Adipocyte (in vitro differentiated cells): ENCODE measurements at regions not wholly inside any gene's neighbourhood (a gene's known extent, or its start where the extent isn't known, plus 50 kb on each side); places are given as distances from the start of the nearest gene placed in this dataset.
"Not testable (repeated sequence)": the region's sequence is repeated elsewhere in the genome, so short reads cannot be mapped to it uniquely, and the experiment has no call there.

Experiments used
- DNase-seq: peaks from one replicate; pipeline ENCODE4 v3.0.0-alpha.2; 2015; ENCODE audit warnings: low read depth
- H3K27me3 ChIP-seq: replicated peaks from 2 replicates; pipeline ENCODE4 v1.7.0; 2013; ENCODE audit warnings: mild to moderate bottlenecking, low read length, moderate library complexity; ENCODE audit not compliant: control insufficient read depth, insufficient read depth
- H3K36me3 ChIP-seq: 2 replicates; pipeline ENCODE4 v1.7.0; 2013; ENCODE audit warnings: low read length, mild to moderate bottlenecking, moderate library complexity; ENCODE audit not compliant: control insufficient read depth, insufficient read depth, severe bottlenecking
- H3K4me1 ChIP-seq: 2 replicates; pipeline ENCODE4 v1.7.0; 2013; ENCODE audit warnings: mild to moderate bottlenecking, low read length, moderate library complexity; ENCODE audit not compliant: control insufficient read depth, insufficient read depth
- H3K4me3 ChIP-seq: 2 replicates; pipeline ENCODE4 v1.7.0; 2013; ENCODE audit warnings: mild to moderate bottlenecking, low read length, moderate library complexity
- H3K9ac ChIP-seq: 2 replicates; pipeline ENCODE4 v1.7.0; 2013; ENCODE audit warnings: mild to moderate bottlenecking, low read length, moderate library complexity
- H3K9me3 ChIP-seq: 2 replicates; pipeline ENCODE4 v1.7.0; 2013; ENCODE audit warnings: mild to moderate bottlenecking, low read length, moderate library complexity; ENCODE audit not compliant: control insufficient read depth

DNA sequence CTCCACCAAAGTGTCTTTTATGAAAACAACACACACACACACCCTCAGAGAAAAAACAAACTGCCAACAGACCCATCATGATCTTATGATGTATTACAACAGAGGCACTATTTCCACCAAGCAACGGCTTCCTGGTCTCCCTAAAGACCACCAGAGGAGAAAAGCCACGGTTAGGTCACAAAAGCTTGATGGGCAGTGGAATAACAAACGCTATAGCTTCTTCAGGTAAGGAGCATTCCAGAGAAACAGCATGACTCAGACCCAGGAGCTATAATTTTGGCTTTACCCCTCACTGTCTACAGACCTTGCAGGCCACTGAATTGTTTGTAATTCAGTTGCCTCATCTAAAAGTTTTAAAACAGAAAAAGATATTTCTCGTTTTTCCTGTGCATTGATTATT is 105.7 kb upstream of the GPR141 start:
- no peak for DNase-seq
- Histone ChIP-seq H3K9ac (no peak overlapping the region), H3K4me3 (no peak overlapping the region), H3K36me3 (no peaks in the 10 kb centered on the region), H3K27me3 (no peaks in the 10 kb centered on the region), H3K4me1 (no peaks in the 10 kb centered on the region), H3K9me3 (no peaks in the 10 kb centered on the region)

DNA sequence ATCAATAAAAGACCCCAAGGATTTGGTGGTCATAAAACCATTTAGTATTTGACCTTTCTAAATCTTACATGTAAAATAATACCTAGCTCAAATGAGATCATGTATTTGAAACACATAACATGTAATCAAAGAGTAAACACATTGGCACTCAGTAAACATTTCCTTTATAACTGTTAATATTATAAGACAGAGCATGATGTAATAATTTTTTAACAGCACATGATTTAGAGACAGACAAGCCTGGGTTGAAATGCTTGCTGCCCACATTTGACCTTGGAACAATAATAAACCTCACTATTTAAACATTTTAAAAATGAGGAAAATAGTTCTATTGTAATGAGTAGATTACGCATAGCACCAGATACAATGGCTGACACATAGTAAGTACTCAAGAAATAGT is 105.2 kb upstream of the GPR141 start:
- Histone ChIP-seq H3K36me3 (no peaks in the 10 kb centered on the region), H3K9me3 (no peaks in the 10 kb centered on the region), H3K4me3 (no peak overlapping the region), H3K27me3 (no peaks in the 10 kb centered on the region), H3K4me1 (no peaks in the 10 kb centered on the region), H3K9ac (no peak overlapping the region)
- no peak for DNase-seq

DNA sequence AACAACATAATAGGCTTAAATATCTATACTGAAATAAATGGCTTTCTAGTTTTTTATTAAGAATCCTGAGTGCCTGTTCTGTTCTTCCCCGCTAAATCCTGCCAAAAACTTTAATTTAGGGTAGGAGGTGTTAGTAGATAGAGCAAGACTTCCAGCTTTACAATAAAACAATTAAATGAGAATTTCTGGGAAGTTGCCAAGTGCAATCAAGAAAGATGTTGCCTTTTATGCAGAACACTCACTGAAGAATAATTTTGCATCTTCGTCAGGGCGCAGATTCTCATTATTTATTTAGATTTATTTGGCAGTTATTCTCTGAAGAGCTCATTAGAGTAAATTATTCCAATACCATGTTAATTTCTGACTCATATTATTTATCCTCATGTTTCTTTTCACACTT is 103.2 kb upstream of the GPR141 start:
- no peak overlapping the region for H3K4me3 ChIP-seq
- H3K9me3 ChIP-seq: no peaks in the 10 kb centered on the region
- H3K36me3 ChIP-seq: no peaks in the 10 kb centered on the region
- no peak for DNase-seq
- H3K27me3 ChIP-seq: no peaks in the 10 kb centered on the region
- no peaks in the 10 kb centered on the region for H3K4me1 ChIP-seq
- no peak overlapping the region for H3K9ac ChIP-seq

DNA sequence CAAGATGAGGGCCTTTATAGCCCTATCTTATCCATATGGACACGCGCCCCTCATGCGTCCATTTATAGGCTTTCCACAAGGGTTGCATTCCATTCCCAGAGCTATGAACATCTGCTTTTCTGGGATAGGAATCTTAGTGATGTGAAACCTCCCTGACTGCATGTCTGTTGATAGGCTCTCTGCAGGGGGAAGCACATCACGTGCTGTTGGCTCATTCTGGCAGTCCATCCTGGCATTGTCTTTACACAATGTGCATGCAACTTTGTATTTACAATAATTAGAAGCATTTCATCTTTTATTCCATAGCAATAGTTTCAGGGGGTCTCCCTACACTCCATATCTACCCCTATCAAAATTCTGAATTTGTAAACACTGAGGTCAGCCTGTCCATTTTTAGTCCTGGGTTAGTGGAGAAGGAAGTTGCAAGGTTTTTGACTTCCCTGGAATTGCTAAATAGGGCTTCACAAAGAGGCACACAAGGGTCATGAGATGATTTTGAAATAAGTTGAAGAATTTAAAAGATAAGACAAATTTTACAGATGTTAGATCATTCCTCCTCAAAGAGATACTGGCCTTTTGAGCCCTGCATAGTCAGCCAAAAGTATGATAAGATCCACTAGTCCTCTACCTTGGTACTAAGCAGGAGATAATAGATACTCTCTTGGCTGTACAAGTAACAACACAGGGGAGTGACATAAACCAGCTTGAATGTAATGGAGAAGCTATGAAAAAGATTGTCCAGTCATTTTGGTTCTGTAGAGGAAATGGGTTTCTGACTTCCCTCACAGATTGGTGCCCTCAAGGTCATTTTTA is 98.7 kb upstream of the GPR141 start:
- not testable (repeated sequence) for H3K4me1 ChIP-seq, H3K9ac ChIP-seq, H3K4me3 ChIP-seq, DNase-seq, H3K27me3 ChIP-seq, H3K36me3 ChIP-seq, H3K9me3 ChIP-seq

DNA sequence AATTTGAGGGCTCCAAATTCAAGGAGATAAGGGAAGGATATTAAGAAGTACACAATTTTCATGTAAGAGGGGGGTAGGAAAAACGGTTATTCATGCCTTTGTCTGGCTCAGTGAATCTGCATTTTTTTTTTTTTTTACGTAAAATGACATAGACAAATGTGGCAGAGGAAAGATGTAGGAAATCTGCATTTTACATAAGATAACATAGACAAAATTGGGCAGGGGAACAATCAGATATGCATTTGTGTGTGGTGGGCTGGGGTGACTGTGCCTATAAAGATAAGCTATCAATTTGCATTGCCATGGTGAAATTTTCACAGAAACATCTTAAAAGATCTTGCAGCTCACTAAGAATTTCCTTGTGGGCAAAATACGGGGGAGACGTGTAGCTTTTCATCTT is 92.7 kb upstream of the GPR141 start:
- H3K36me3 ChIP-seq: no peaks in the 10 kb centered on the region
- H3K27me3 ChIP-seq: no peaks in the 10 kb centered on the region
- H3K4me3 ChIP-seq: no peak overlapping the region
- no peak for DNase-seq
- no peaks in the 10 kb centered on the region for H3K9me3 ChIP-seq
- H3K9ac ChIP-seq: no peak overlapping the region
- no peaks in the 10 kb centered on the region for H3K4me1 ChIP-seq

DNA sequence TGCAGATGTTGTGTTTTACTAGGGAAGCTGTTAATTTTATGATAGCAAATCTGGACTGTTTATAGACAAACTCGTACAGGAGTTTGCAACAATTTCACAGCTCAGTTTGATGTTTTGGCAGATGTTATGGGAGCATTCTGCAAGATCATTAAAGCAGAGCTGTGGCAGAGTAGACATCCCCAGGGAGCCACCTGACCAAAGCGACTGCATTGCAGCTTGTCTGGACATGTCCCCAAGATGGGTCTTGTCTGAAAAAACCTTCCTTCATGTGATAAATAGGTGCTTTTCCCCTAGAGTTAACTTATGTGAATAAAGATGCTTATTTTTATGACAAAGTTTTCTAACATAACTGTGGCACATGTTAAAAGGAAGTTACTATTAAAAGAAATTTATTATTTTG is 91.2 kb upstream of the GPR141 start:
- no peak for DNase-seq
- Histone ChIP-seq H3K9me3 (peaks cover 3% of the 10 kb centered on the region), H3K9ac (no peak overlapping the region), H3K4me3 (no peak overlapping the region), H3K36me3 (no peaks in the 10 kb centered on the region), H3K27me3 (no peaks in the 10 kb centered on the region), H3K4me1 (no peaks in the 10 kb centered on the region)

DNA sequence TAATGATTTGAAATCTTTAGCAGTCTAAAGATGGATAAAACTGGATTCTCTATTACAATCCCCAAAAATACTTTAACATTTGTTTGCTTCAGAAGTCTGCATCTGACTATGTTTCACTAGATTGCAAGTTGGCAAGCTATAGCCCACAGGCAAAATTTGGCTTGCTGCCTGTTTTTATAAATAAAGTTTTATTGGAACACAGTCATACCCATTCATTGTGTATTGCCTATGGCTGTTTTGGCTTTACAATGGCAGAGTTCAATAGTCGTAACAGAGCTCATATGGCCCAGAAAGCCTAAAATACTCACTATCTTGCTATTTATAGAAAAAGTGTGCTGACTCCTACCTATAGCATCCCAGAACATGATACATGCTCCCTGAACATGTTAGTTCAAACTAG is 89.0 kb upstream of the GPR141 start:
- no peak for DNase-seq
- no peak overlapping the region for H3K9ac ChIP-seq
- H3K4me3 ChIP-seq: no peak overlapping the region
- no peaks in the 10 kb centered on the region for H3K4me1 ChIP-seq
- no peaks in the 10 kb centered on the region for H3K36me3 ChIP-seq
- H3K9me3 ChIP-seq: peaks cover 3% of the 10 kb centered on the region
- H3K27me3 ChIP-seq: no peaks in the 10 kb centered on the region

DNA sequence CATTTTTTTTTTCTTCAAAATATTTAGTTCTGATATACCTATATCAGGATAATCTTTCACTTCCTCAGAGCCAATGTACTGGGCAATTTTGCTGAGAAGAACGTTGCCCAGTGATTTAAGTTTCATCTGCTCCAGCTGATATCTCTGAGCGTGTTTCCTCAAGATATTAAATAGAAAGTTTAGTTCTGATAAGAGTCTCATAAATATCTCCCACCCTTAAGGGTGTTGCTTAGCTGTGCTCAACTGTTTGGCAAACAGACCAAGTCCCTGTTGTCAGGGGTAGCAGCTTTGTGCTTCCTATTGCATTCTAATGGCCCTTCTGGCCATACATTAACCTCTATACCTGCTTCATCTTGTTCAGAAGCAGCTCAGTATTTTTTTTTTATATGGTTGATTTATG is 84.7 kb upstream of the GPR141 start:
- H3K9ac ChIP-seq: no peak overlapping the region
- no peak overlapping the region for H3K4me3 ChIP-seq
- H3K9me3 ChIP-seq: peaks cover 3% of the 10 kb centered on the region
- H3K27me3 ChIP-seq: no peaks in the 10 kb centered on the region
- H3K4me1 ChIP-seq: no peaks in the 10 kb centered on the region
- DNase-seq: no peak
- no peaks in the 10 kb centered on the region for H3K36me3 ChIP-seq

DNA sequence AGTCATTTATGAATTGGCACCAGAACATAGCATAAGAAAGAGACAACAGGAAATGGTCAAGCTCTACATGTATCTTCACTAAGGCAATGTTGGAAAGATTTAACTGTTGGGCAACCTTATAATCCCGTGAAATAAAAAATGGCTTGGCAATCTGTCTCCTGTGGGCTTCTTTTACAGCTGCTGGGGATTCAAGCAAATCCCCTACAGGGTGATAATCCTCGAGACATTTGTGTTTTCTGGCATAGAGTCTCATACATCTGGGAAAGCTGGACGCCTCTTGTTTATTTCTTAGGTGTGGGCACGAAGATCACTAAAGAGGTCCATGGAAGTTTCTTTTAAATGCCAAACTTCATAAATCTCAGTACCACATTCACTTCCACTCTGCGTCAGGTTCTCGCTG is 82.2 kb upstream of the GPR141 start:
- H3K4me1 ChIP-seq: no peaks in the 10 kb centered on the region
- H3K36me3 ChIP-seq: no peaks in the 10 kb centered on the region
- no peak overlapping the region for H3K9ac ChIP-seq
- no peak for DNase-seq
- H3K27me3 ChIP-seq: no peaks in the 10 kb centered on the region
- no peaks in the 10 kb centered on the region for H3K9me3 ChIP-seq
- no peak overlapping the region for H3K4me3 ChIP-seq

DNA sequence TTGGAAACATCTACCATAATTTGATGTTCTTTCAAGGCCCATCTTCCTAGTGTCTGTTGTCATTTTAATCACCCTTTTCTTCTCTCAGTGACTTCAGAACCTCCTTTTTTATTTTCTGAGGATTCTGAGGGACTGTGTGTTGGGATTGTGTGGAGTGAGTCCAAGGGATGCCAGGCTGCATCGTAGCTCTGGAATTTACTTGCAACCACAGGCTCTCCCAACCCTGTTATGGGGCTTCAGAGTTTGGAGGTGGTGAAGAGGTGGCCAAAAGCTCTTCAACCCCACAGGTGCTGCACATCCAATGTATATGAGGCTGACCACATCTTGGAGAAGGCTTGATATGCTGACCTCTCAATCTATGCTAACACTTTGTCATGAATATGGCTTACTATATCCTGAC is 79.5 kb upstream of the GPR141 start:
- H3K9ac ChIP-seq: no peak overlapping the region

DNA sequence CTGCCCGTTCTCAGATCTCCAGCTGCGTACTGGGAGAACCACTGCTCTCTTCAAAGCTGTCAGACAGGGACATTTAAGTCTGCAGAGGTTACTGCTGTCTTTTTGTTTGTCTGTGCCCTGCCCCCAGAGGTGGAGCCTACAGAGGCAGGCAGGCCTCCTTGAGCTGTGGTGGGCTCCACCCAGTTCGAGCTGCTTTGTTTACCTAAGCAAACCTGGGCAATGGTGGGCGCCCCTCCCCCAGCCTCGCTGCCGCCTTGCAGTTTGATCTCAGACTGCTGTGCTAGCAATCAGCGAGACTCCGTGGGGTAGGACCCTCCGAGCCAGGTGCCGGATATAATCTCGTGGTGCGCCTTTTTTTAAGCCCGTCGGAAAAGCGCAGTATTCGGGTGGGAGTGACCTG is 66.2 kb upstream of the GPR141 start:
- not testable (repeated sequence) for H3K4me3 ChIP-seq, H3K27me3 ChIP-seq, H3K36me3 ChIP-seq, H3K4me1 ChIP-seq, DNase-seq, H3K9ac ChIP-seq, H3K9me3 ChIP-seq

More for the DNA sequence above, 79.5 kb upstream of the GPR141 start:
- no peaks in the 10 kb centered on the region for H3K36me3 ChIP-seq
- H3K4me3 ChIP-seq: no peak overlapping the region
- no peaks in the 10 kb centered on the region for H3K27me3 ChIP-seq
- H3K9me3 ChIP-seq: no peaks in the 10 kb centered on the region
- no peak for DNase-seq
- H3K4me1 ChIP-seq: no peaks in the 10 kb centered on the region

DNA sequence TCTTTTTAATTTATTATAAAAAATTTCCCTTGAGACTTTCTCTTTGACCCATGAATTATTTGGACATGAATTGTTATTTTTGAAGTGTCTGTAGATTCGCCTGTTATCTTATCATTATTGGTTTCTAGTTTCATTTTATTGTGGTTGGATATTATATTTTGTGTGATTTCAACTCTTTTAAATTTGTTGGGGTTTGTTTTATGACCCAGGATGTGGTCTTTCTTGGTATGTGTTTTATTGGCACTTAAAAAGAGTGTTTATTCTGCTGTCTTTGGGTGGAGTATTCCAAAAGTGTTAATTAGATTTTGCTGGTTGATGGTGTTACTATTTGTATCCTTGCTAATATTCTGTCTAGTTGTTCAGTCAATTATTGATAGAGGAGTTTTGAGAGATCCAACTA is 50.5 kb upstream of the GPR141 start:
- peaks cover 11% of the 10 kb centered on the region for H3K9me3 ChIP-seq

More for the DNA sequence above, 50.5 kb upstream of the GPR141 start:
- H3K9ac ChIP-seq: no peak overlapping the region
- H3K36me3 ChIP-seq: no peaks in the 10 kb centered on the region
- H3K27me3 ChIP-seq: no peaks in the 10 kb centered on the region
- no peaks in the 10 kb centered on the region for H3K4me1 ChIP-seq
- no peak for DNase-seq
- H3K4me3 ChIP-seq: no peak overlapping the region
